Tongue (tissue), 1 donor: ENCODE measurements at regions not wholly inside any gene's neighbourhood (a gene's known extent, or its start where the extent isn't known, plus 50 kb on each side); places are given as distances from the start of the nearest gene placed in this dataset.
A peak's percentile ranks its signal among the peaks of the same experiment; 100 is the strongest.
"Not testable (repeated sequence)": the region's sequence is repeated elsewhere in the genome, so short reads cannot be mapped to it uniquely, and the experiment has no call there.

Experiments
- DNase-seq: peaks from one replicate; pipeline ENCODE4 v3.0.0-alpha.2; 2015

DNA sequence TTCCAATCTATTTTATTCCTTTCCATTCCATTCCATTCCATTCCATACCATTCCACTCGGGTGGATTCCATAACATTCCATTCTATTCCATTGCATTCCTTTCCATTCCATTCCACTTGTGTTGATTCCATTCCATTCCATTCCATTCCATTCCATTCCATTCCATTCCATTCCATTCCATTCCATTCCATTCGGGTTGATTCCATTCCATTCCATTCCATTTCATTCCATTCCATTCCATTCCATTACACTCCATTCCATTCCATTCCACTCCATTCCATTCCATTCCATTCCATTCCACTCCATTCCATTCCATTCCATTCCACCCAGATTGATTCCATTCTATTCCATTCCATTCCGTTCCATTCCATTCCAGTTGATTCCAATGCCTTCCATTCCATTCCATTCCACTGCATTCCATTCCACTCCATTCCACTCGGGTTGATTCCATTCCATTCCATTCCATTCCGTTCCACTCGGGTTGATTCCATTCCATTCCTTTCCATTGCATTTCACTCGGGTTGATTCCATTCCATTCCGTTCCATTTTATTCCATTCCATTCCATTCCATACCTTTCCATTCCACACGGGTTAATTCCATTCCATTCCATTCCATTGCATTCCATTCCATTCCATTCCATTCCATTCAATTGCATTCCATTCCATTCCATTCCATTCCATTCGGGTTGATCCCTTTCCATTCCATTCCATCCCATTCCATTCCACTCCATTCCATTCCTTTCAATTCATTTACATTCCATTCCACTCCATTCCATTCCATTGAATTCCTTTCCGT lies 168.4 kb downstream of the CWH43 start:
- DNase-seq: peak; percentile 73

DNA sequence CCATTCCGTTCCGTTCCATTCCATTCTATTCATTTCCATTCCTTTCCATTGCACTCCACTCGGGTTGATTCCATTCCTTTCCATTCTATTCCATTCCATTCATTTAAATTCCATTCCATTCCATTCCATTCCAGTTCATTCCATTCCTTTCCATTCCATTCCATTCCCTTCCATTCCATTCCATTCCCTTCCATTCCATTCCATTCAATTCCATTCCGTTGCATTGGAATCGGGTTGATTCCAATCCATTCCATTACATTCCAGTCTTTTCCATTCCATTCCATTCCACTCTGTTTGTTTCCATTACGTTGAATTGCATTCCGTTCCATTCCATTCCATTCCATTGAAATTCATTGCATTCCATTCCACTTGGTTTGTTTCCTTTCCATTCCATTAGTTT lies 169.2 kb downstream of the CWH43 start:
- DNase-seq: not testable (repeated sequence)

DNA sequence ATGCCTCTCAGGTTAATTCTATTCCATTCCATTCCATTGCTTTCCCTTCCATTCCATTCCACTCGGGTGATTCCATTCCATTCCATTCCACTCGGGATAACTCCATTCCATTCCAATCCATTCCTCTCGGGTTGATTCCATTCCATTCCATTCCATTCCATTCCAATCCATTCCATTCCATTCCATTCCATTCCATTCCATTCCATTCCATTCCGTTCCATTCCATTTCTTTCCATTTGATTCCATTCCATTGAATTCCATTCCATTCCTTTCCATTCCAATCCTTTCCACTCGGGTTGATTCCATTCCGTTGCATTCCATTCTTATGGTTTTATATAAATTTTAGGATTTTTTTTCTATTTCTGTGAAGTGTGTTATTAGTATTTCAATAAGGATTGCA lies 170.2 kb downstream of the CWH43 start:
- DNase-seq: not testable (repeated sequence)

DNA sequence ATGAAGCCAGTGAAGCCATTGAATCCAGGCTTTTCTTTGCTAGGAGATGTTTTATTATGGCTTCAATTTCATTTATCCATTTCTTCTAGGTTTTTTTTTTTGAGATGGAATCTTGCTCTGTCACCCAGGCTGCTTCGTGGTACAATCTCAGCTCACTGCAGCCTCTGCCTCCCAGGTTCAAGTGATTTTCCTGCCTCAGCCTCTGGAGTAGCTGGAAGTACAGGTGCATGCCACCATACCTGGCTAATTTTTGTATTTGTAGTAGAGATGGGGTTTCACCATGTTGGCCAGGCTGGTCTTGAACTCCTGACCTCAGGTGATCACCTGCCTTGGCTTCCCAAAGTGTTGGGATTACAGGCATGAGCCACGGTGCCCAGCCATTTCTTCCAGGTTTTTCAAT lies 171.6 kb downstream of the CWH43 start:
- DNase-seq: not testable (repeated sequence)

DNA sequence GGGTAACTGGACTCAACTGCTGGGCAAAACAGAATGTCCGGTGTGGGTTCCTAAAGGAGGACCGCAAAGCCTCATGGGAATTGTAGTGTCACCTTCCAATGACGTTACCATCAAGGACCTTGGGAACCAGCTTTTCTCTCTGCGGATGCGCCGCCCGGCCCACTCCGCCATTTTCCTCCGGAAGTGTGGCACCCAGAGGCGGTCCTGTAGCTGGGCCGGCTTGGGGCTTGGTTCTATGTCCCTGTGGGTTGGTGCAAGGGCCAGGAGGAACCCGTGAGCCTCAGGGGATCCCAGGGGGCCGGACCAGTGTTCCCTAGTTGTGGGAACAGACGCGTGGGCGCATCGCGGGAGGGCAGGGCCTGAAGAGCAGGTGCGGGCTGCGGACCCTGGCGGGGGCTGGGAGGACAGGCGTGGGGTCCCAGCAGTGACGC lies 175.1 kb downstream of the CWH43 start:
- not testable (repeated sequence) for DNase-seq

DNA sequence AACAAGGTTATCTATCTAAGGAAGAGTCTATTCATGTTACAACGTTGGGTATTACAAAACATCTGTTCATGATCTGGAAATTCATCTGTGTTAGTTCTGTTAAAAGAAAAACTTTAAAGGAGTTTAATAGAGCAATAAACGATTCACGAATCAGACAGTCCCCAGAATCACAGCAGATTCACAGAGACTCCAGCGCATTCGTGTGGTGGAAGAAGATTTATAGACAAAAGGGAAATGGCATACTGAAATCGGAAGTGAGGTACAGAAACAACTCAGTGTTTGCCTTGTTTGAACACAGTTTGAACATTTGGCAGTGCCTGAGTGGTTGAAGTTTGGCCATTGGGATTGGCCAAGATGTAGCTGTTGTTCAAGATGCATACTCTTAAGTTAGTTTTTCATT lies 178.8 kb downstream of the CWH43 start:
- DNase-seq: not testable (repeated sequence)

DNA sequence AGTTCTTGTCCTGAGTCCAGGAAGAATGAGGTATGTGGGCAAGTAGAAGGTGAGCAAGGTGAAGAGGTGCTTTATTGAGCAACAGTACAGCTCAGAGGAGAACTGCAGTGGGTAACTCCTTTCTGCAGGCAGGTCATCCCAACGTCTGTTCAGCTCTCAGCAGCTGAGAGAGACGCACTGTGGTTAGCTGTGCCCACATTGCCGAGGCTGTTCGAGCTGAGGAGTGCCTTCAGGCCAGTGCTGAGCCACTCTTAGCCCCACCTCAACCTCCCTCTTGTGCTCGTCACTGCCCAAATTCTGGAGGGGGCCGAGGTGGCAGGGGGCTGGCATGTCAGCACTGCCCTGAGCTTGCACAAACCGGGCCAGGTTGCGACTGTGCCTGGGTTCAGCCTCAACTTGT lies 191.8 kb downstream of the CWH43 start:
- DNase-seq: not testable (repeated sequence)

DNA sequence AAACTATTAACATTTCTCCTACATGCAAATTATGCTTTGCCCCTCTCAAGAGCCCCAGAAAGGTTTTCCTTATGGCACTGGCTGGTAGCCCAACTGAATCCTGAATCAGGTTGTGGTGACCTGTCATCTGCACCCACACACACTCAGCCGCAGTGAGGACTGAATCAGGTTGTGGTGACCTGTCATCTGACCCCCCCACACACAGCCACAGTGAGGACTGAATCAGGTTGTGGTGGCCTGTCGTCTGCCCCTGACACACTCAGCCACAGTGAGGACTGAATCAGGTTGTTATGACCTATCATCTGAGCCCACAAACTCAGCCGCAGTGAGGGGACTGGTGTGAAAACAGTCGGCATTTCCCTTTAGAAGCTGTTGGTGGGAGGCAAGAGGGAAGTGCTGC lies 195.0 kb downstream of the CWH43 start:
- not testable (repeated sequence) for DNase-seq

DNA sequence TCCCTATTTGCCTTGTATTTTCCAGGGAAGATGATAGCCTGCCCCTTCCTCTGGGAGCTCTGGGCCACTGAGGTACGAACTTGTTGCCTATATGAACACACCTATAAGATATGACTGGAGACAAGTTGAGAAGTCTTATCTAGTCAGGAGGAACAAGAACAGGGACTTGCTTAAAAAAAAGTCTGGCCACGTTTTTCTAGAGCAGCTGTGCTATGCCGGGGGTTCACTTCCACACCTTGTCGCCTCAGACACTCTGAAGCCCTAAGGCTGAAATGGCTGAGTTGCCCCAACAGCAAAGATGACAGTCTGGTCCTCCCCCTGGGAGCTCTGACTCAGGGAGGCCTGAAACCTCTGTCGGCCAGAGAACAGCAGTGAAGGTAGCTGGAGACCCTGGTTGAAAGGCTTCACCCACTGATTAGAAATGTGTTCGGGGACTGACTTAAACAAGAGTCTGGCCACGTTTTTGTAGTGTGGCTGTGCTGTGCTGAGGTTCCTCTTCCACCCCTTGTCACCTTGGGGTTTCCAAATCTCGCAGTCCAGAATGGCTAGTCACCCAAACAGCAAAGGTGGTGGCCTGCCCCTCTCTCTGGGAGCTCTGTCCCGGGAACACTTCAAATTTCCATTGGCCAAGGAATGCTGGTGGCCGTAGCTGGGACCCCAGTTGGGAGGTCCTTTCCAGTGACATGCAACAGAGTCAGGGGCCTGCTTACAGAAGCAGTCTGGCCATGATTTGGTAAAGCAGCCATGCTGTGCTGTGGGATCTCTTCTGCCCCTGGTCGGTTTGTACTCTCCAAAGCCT lies 225.5 kb downstream of the CWH43 start:
- DNase-seq: not testable (repeated sequence)

DNA sequence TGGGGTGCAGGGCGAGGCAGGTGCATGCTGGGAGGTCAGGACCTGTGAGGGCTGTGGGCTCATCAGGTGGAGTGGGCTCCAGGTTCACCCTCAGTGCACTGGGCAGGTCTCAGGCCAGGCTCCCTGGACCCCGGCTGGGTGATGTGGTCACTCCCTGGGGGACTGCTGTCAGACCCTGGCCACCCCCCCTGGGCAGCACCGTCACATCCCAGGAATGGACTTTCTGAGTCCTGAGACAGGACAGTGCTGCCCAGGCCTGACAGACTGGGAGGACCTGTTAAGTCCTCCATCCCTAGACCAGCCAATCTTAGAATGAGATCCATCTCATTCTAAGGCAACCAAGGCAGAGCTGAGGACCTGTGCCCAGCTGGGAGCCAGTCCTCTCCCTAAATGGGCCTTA lies 227.2 kb downstream of the CWH43 start:
- not testable (repeated sequence) for DNase-seq

DNA sequence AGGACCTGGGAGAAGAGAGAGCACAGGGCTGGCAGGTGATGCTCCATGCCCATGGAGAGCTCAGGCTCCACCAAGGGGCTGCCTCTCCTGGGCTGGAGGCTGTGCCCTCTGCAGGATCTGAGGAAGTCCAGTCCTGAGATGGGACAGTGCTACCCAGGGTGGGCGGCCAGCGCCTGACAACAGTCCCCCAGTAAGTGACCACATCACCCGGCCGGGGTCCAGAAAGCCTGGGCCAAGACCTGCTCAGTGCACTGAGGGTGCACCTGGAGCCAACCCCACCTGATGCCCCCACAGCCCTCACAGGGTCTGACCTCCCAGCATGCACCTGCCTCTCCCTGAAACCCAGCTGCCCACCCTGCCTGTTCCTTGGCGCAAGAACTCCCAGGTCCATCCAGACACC lies 227.7 kb downstream of the CWH43 start:
- DNase-seq: not testable (repeated sequence)

DNA sequence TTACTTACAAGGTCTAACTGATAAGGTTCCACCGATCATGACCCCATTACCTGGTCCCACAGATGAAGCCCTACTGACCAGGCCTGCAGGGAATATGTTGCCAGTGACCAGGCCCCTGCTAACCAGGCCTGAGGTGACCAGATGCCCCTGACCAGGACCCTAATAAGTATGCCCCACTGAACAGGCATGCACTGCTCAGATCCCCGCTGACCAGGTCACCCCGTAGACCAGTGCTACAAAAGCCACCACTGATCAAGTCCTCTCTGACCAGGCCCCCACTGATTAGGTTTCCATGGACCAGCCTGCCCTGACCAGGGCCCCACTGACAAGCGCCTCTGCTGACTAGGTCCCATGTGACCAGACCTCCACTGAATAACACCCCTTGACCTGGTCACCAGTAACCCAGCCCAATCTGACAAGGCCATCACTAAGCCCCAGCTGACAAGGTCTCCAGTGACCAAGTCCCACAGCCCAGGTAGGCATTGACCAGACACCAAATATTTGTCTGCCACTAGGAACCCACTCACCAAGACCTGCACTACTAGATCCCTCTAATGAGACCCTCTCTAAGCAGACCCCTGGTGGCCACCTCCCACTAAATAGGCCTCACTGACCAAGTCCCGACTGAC lies 228.5 kb downstream of the CWH43 start:
- not testable (repeated sequence) for DNase-seq

DNA sequence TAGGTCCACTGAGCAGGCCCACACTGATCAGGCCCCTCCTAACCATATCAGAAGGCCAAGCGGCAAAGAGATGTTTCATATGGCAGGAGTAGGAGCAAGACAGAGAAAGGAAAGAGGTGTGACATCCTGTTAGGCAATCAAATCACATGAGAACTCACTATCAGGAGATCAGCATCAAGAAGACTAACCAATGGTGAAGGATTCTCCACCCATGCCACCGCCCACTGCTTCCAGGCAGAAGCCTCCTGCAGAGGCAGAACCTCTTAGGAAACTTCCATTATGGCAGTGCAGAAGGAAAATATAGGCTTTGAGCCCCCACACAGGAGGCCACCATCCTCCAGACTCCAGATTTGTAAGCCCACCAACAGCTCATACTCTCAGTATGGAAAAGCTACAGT lies 229.0 kb downstream of the CWH43 start:
- not testable (repeated sequence) for DNase-seq

DNA sequence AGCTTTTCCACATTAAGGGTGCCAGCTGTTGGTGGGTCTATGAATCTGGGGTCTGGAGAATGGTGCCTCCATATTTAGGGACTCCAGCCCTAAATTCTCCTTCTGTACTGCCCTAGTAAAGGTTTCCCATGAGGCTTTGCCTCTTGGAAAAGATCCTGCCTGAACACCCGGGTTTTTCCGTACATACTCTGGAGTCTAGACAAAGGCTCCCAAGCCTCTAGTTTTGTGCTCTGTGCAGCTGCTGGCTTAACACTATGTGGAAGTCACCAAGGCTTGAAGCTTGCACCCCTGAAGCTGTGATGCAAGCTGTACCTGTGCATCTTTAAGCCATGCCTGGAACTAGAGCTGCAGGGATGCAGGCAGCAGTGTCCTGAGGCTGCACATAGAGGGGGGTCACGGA lies 230.5 kb downstream of the CWH43 start:
- not testable (repeated sequence) for DNase-seq

DNA sequence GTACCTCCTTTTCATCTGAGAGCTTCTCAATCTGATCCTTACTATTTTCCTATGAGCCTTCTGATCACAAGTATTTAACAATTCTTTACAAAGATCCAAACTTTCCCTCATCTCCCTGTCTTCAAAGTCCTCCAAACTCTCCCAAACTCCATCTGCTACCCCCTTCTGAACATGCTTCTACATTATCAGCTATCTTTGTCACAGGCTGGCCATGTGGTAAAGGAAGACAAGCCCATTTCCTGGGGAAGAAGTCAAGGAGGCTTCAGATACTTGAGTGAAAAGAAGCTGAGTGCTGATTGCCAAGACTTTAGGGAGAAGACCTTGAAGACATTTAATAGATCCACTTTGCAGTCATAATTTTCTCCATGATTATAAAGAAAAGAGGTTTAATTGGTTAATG lies 231.4 kb downstream of the CWH43 start:
- DNase-seq: no peak

DNA sequence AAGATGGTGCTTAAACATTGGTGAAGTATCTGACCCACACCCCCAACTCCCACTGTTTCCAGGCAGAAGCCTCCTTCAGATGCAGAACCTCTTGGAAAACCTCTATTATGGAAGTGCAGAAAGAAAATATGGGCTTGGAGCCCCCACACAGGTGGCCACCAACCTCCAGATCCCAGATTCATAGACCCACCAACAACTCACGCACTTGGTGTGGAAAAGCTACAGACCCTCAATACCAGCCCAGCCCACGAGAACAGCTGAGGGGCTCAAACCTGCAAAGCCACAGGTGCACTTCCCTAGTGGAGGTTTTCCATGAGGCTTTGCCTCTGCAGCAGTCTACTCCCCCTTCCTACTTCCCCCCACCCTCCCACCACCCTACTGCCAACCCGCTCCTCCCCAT lies 232.0 kb downstream of the CWH43 start:
- DNase-seq: not testable (repeated sequence)

DNA sequence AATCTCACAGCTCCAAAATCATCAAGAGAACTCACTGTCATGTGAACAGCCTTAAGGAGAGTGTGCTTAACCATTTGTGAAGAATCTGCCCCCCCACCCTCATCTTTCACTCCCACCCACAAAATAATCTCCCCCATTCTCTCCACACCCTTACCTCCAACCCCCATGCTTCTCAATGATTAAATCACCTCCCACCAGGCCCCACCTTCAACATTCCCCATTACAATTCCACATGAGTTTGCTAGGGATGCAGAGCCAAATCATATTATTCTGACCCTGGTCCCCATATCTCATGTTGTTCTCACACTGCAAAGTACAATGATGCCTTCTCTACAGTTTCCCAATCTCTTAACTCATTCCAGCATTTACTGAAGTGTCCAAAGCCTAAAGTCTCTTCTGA lies 232.9 kb downstream of the CWH43 start:
- not testable (repeated sequence) for DNase-seq

DNA sequence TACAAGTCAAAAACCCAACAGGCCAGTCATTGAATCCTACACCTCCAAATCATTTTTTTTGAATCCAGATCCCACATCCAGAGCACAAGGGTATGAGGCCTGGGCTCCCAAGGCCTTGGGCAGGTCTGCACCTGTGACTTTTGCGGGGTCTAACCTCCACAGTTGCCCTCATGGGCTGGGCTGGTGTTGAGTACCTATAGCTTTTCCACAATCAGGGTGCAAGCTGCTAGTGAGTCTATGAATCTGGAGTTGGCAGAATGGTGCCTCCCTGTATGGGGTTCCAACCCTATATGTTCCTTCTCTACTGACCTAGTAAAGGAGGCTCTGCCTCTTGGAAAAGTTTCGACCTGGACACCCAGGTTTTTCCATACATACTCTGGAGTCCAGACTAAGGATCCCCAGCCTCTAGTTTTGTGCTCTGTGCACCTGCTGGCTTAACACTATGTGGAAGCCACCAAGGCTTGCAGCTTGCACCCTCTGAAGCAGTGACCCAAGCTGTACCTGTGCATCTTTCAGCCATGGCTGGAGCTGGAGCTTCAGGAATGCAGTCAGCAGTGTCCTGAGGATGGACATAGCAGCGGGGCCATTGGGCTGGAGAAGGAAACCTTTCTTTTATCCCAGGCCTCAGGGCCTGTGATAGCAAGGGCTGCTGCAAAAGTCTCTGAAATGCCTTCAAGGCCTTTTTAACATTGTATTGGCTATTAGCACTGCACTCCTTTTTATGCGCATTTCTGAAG lies 233.6 kb downstream of the CWH43 start:
- not testable (repeated sequence) for DNase-seq

DNA sequence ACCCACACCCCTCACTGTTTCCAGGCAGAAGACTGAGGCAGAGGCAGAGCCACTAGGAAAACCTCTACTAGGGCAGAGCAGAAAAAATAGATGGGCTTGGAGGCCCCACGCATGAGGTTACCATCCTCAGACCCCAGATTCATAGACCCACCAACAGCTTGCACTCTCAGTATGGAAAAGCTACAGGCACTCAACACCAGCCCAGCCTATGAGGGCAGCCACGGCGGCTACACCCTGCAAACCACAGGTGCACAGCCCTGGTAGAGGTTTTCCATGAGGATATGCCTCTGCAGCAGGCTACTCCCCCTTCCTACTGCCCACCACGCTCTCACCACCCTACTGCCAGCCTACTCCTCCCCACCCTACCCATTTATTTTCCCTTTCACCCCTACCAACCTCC lies 235.1 kb downstream of the CWH43 start:
- DNase-seq: no peak

DNA sequence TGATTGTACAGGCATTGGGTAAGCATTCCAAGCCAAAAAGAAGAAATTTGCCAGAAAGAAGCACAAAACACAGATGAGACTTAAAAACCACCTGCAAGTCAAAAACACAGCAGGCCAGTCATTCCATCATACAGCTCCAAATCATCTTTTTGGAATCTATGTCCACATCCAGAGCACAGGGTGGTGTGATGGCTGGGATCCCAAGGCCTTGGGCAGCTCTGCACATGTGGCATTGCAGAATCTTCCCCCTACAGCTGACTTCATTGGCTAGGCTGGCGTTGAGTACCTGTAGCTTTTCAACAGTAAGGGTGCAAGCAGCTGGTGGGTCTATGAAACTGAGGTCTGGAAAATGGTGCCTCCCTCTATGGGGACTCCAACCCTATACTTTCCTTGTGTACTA lies 236.7 kb downstream of the CWH43 start:
- DNase-seq: not testable (repeated sequence)

DNA sequence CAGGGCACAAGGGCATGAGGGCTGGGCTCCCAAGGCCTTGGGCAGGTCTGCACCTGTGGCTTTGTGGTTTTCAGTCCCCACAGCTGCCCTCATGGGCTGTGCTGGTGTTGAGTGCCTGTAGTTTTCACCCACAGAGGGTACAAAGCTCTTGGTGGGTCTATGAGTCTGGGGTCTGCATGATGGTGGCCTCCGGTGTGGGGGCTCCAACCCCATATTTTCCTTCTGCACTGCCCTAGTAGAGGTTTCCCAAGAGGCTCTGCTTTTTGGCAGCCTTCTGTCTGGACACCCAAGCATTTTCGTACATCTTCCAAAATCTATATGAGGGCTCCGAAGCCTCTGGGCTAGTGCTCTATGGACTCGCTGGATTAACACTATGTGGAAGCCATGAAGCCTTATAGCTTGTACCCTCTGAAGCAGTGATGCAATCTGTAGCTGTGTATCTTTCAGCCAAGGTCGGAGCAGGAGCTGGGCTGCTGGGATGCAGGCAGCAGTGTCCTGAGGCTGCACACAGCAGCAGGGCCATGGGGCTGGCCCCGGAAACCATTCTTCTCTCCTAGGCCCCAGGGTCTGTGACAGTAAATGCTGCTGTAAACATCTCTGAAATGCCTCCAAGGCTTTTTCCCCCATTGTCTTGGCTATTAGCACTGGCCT lies 240.3 kb downstream of the CWH43 start:
- not testable (repeated sequence) for DNase-seq

DNA sequence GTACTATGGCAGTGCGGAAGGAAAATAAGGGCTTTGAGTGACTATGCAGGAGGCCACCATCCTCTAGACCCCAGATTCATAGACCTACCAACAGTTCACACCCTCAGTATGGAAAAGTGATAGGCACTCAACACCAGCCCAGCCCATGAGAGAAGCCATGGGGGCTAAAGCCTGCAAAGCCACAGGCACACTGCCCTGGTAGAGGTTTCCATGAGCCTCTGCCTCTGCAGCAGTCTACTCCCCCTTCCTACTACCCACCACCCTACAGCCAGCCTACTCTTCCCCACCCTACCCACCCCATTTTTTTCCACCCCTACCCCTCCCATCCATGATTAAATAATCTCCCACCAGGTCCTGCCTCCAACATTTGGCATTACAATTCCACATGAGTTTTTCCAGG lies 241.9 kb downstream of the CWH43 start:
- DNase-seq: not testable (repeated sequence)
